Chondrocyte (in vitro differentiated cells): ENCODE measurements at regions not wholly inside any gene's neighbourhood (a gene's known extent, or its start where the extent isn't known, plus 50 kb on each side); places are given as distances from the start of the nearest gene placed in this dataset.

Experiments
- DNase-seq: peaks from one replicate; pipeline ENCODE4 v3.0.0; 2021; ENCODE audit warnings: mixed read lengths, low spot score
- H3K27ac Mint-ChIP-seq: one replicate; pipeline ENCODE4 v1.8.0; 2021; ENCODE audit warnings: mild to moderate bottlenecking, moderate library complexity, mixed read lengths; ENCODE audit not compliant: unreplicated experiment
- H3K27me3 Mint-ChIP-seq: 2 replicates; pipeline ENCODE4 v1.8.0; 2021; ENCODE audit warnings: low read depth, mixed read lengths
- H3K36me3 Mint-ChIP-seq: 2 replicates; pipeline ENCODE4 v1.8.0; 2021; ENCODE audit warnings: low read depth, mixed read lengths
- H3K4me1 Mint-ChIP-seq: 2 replicates; pipeline ENCODE4 v1.8.0; 2021; ENCODE audit warnings: low read depth, mild to moderate bottlenecking, mixed read lengths
- H3K4me3 Mint-ChIP-seq: one replicate; pipeline ENCODE4 v1.8.0; 2021; ENCODE audit warnings: mild to moderate bottlenecking, moderate library complexity, mixed read lengths; ENCODE audit not compliant: unreplicated experiment
- H3K9me3 Mint-ChIP-seq: 2 replicates; pipeline ENCODE4 v1.8.0; 2021; ENCODE audit warnings: low read depth, mixed read lengths
- TF ChIP-seq, protein P1 (sequence below): fragments of 200-600 bp; sonication (generic); IDR thresholded peaks from 2 replicates; pipeline ENCODE4 v1.5.0; 2021; ENCODE audit warnings: antibody characterized with exemption, mild to moderate bottlenecking, moderate library complexity

DNA sequence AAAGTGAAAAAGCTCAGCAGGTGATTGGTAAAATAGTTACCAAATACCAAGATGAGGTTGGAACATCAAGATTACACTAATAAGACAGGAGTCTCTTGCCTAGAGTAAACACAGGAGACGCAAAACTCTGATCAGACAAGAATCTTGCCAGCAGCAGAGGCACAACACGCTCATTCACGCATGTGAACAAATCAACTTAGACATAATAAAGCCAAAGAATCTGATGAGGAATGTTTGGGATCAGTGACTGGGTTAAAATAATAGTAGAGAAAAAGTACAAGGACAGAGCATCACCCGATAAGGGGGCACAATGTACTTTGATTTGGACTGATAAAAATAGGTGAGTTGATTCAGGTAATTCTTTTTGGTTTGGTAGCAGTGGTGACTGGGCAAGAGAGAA, 159.5 kb upstream of the GRIP1 start:
- no peaks in the 10 kb centered on the region for H3K27me3 Mint-ChIP-seq
- no peak overlapping the region for H3K4me3 Mint-ChIP-seq
- peaks cover 1% of the 10 kb centered on the region for H3K9me3 Mint-ChIP-seq
- no peak overlapping the region for H3K27ac Mint-ChIP-seq
- DNase-seq = no peak
- H3K36me3 Mint-ChIP-seq = no peaks in the 10 kb centered on the region
- no peaks in the 10 kb centered on the region for H3K4me1 Mint-ChIP-seq
- TF ChIP-seq, protein P1, sequence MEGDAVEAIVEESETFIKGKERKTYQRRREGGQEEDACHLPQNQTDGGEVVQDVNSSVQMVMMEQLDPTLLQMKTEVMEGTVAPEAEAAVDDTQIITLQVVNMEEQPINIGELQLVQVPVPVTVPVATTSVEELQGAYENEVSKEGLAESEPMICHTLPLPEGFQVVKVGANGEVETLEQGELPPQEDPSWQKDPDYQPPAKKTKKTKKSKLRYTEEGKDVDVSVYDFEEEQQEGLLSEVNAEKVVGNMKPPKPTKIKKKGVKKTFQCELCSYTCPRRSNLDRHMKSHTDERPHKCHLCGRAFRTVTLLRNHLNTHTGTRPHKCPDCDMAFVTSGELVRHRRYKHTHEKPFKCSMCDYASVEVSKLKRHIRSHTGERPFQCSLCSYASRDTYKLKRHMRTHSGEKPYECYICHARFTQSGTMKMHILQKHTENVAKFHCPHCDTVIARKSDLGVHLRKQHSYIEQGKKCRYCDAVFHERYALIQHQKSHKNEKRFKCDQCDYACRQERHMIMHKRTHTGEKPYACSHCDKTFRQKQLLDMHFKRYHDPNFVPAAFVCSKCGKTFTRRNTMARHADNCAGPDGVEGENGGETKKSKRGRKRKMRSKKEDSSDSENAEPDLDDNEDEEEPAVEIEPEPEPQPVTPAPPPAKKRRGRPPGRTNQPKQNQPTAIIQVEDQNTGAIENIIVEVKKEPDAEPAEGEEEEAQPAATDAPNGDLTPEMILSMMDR = no peak

- H3K36me3 Mint-ChIP-seq = no peaks in the 10 kb centered on the region
- H3K27me3 Mint-ChIP-seq = peaks cover 2% of the 10 kb centered on the region
- H3K4me3 Mint-ChIP-seq = no peak overlapping the region
- H3K27ac Mint-ChIP-seq = no peak overlapping the region
- H3K9me3 Mint-ChIP-seq = no peaks in the 10 kb centered on the region
- TF ChIP-seq, protein P1 = no peak
- DNase-seq = no peak
- peaks cover 5% of the 10 kb centered on the region for H3K4me1 Mint-ChIP-seq
Measured at GRCh38 chr12:66848967-66849366, 170.1 kb upstream of the GRIP1 start.

DNA sequence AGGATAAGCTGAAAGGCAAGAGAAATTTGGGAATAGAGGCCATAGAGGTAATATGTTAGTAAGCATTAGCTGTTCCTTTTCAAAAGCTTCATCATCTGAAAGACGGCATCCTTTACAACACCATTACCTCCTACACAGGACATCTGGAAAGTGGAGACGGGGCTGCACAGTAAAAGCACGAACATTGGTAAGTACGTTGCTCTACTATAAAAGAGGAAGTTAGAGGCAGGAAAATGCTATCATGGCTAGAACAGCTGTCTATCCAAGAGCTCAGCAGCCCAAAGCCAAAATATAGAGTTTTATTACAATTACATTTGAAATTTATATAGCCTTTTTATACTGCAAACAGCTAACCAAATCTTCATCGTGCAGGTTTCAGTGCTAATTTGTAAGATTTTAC, 172.3 kb upstream of the GRIP1 start:
- no peaks in the 10 kb centered on the region for H3K36me3 Mint-ChIP-seq
- TF ChIP-seq, protein P1 = no peak
- no peak overlapping the region for H3K27ac Mint-ChIP-seq
- H3K4me1 Mint-ChIP-seq = peaks cover 5% of the 10 kb centered on the region
- H3K4me3 Mint-ChIP-seq = no peak overlapping the region
- H3K27me3 Mint-ChIP-seq = peaks cover 2% of the 10 kb centered on the region
- no peak for DNase-seq
- H3K9me3 Mint-ChIP-seq = no peaks in the 10 kb centered on the region

DNA sequence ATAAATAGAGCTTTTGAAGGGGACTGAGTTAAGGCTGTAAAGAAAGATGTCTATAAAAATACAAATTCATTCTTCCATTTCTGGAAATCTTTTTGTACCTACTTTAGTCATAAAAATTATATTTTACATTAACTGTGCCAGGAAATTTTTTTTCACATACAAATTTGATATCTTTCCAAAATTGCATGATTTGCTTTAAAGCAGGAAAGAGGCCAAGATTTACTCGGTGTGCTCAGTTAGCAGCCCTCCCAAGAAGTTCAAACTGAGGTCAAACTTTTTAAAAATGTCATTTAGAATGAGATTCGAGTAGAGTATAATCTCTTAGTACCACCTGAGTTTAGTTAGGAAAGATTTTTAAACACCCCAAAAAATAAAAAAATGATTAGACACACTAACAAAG, 173.2 kb upstream of the GRIP1 start:
- Mint-ChIP-seq H3K27me3 (peaks cover 2% of the 10 kb centered on the region), H3K4me1 (peaks cover 5% of the 10 kb centered on the region), H3K36me3 (no peaks in the 10 kb centered on the region), H3K27ac (no peak overlapping the region), H3K9me3 (no peaks in the 10 kb centered on the region), H3K4me3 (no peak overlapping the region)
- TF ChIP-seq, protein P1 = no peak
- no peak for DNase-seq

- Mint-ChIP-seq H3K27ac (no peak overlapping the region), H3K27me3 (peaks cover 2% of the 10 kb centered on the region), H3K9me3 (no peaks in the 10 kb centered on the region), H3K4me1 (peaks cover 5% of the 10 kb centered on the region), H3K36me3 (no peaks in the 10 kb centered on the region), H3K4me3 (no peak overlapping the region)
- TF ChIP-seq, protein P1 = no peak
- no peak for DNase-seq
Measured at GRCh38 chr12:66852765-66853164, 173.9 kb upstream of the GRIP1 start.
